HG03469 (cell line): ENCODE measurements at regions not wholly inside any gene's neighbourhood (a gene's known extent, or its start where the extent isn't known, plus 50 kb on each side); places are given as distances from the start of the nearest gene placed in this dataset.
"Not testable (repeated sequence)": the region's sequence is repeated elsewhere in the genome, so short reads cannot be mapped to it uniquely, and the experiment has no call there.

ENCODE experiments used
- ATAC-seq: cut with Tn5 transposase; IDR thresholded peaks from one replicate; pipeline ENCODE4 v1.9.1; 2021; ENCODE audit warnings: mild to moderate bottlenecking, moderate library complexity, moderate number of reproducible peaks; ENCODE audit not compliant: unreplicated experiment

DNA sequence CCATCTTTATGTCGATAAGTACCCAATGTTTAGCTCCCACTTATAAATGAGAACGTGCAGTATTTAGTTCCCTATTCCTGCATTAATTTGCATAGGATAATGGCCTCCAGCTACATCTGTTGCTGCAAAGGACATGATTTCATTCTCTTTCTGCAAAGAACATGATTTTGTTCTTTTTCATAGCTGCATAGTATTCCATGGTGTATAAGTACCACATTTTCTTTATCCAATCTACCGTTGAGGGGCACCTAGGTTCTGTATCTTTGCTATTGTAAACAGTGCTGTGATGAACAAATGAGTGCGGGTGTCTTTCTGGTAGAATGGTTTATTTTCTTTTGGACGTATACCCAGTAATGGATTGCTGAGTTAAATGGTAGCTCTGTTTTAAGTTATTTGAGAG lies 63.0 kb downstream of the HLX start:
- no peak for ATAC-seq

GRCh38 chr1:220942914-220943313 lies 63.7 kb downstream of the HLX start:
- not testable (repeated sequence) for ATAC-seq

DNA sequence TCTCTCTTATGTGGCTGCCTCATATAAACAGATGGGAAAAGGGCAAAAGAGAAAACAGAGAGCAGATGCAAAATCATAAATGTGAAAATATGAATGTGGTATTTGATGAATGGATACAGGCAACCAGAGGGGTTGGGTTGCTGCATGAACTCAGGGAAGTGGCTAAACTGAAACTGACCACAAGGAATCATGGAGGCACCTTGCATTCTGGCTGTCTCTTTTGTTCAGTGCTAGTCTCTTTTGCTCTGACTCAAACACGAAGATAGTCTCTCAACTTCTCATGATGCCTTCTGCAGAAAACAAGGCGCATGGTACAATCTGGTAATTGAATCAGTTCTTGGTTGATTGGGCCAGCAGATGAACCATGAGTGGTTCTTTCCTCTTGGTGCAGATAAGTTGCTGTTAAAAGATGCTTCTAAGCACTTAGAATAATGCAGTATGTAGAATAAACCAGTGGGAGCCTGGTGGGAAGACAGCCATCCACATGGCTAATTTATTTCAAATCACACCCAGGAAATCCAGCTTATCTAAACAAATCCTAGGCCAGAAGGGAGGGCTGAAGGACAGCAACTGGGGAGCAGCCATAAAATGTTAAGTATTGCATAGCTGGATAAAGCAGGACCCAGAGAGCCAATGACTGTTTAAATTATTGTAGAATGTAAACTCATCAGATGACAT lies 64.2 kb downstream of the HLX start:
- no peak for ATAC-seq

- ATAC-seq, result no peak
Measured at GRCh38 chr1:220950576-220950975, 71.3 kb downstream of the HLX start.

GRCh38 chr1:220952961-220953643 lies 73.9 kb downstream of the HLX start:
- ATAC-seq, result no peak

DNA sequence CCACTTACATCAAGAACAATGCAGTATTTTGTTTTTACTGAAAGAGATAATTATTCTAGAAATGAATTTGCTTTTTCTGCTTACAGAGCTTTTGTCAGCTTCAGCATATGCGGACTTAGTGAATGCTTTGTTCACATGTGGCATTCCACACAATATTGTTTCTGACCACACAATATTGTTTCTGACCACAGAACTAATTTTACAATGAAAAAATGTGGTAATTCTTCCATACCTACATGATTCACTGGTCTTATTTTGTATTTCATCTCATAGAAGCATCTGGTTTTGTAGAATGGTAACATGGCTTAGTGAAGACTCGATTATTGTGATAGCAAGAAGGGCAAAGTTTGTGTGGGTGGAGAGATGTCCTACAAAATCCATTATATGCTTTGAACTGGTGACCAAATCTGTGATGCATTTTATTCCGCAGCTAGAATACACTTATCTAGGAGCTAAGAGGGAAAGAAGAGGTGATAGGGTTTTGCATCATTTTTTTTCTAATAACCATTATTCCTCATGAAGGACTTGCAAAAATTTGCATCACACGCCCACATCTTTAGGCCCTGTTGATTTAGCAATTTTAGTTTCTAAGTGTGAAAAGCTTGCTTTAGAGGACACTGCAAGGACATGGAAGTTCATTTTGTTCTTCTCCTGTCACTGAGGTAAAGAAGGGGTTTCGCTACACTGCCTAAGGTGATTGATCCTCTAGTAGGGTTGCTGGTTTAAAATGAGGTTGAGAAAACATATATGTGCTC lies 75.3 kb downstream of the HLX start:
- no peak for ATAC-seq

- ATAC-seq, result no peak
Measured at GRCh38 chr1:220955116-220955515, 75.9 kb downstream of the HLX start.

GRCh38 chr1:220956501-220957232 lies 77.4 kb downstream of the HLX start:
- no peak for ATAC-seq

DNA sequence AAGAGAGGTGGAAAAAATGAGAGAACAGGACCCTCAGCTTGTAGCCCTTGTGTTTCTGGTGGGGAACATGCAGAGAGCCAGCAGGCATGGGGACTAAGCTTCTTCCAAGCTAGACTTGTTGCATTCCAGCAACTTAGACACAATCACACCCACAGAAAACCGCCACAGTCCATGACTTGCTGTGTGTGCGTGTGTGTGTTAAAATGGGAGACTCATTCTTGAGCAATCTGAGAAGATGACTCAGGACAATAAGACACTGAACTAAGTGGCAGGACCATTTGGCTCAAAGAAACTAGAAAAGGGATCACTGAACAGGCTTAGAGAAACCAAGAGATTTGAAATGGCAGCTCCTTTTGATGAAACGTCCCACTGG lies 78.0 kb downstream of the HLX start:
- ATAC-seq, result no peak

GRCh38 chr1:220958234-220958633 lies 79.0 kb downstream of the HLX start:
- no peak for ATAC-seq

GRCh38 chr1:220962031-220962751 lies 82.9 kb downstream of the HLX start:
- no peak for ATAC-seq

- ATAC-seq, result no peak
Measured at GRCh38 chr1:220966041-220966440, 86.8 kb downstream of the HLX start.

- ATAC-seq, result no peak
Measured at GRCh38 chr1:220966473-220966872, 87.2 kb downstream of the HLX start.

GRCh38 chr1:220966881-220967611 lies 87.8 kb downstream of the HLX start:
- no peak for ATAC-seq

DNA sequence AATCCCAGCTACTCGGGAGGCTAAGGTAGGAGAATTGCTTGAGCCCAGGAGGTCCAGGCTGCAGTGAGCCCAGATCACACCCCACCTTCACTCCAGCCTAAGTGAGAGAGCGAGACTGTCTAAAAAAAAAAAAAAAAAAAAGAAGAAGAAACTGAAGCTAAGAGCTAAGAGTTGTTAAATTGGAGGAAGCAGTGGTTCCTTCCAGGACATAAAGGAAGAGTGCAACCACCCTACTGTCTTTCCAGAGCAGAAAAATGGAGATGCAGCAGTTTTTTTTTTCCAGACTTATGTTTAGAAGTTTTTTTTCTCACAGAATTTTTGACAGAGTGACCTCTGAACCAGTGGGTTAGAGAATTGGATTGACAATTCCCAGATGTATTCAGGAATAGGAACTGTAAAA lies 88.7 kb downstream of the HLX start:
- ATAC-seq, result no peak

- ATAC-seq, result not testable (repeated sequence)
Measured at GRCh38 chr1:220969281-220969680, 90.0 kb downstream of the HLX start.

DNA sequence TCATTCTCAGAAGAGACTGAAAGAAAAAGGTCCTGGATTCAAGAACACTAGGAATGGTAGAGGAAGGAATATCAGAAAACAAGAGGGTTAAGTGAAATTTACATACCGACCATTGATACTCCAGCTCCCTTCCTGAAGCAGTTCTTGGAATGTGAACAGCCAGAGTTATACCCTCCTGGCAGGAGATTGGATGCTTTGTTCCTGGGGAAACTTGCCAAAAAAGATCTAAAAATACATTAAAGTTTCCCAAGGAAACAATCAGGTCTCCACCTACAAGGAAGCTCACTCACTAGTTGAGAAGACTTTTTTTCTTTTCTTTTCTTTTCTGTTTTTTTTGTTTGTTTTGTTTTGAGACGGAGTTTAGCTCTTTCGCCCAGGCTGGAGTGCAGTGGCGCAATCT lies 91.1 kb downstream of the HLX start:
- no peak for ATAC-seq

- ATAC-seq, result no peak
Measured at GRCh38 chr1:220971221-220971620, 92.0 kb downstream of the HLX start.

DNA sequence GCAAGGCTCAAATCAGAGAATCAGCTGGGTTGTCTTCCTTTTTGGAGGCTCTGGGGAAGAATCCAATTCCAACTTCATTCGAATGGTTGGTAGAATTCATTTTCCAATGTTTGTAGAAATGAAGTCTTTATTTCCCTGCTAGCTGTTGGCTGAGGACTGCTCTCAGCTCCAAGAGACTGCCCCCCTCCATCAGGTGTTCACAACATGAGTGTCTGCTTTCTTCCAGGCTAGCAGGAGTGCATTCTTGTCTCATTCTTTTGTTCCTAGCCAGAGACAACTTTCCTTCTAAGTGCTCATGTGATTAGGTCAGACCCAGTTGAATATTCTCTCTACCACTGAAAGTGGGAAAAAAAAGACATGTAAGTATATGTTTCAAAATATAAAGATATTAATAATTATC lies 95.2 kb downstream of the HLX start:
- no peak for ATAC-seq

DNA sequence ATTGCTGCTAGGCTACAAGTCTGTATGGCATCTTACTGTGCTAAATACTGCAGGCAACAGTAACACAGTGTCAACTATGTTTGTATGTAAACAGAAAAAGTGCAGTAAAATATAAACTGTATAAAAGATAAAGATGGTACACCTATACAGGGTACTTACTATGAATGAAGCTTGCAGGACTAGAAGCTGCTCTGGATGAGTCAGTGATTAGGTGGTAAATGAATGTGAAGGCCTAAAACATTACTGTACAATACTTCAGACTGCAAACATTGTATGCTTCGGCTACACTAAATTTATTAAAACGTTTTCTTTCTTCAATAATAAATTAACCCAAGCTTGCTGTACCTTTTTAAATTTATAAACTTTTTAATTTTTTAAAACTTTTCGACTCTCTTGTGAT lies 97.1 kb downstream of the HLX start:
- ATAC-seq, result no peak
